PC-9 (cell line): ENCODE measurements at regions not wholly inside any gene's neighbourhood (a gene's known extent, or its start where the extent isn't known, plus 50 kb on each side); places are given as distances from the start of the nearest gene placed in this dataset.
A peak's percentile ranks its signal among the peaks of the same experiment; 100 is the strongest.

Experiments used
- BruUV-seq: library from RNA; stranded (reverse); fragments of 400-500 nt; replicated peaks from 2 replicates; lab custom pipeline; 2021; lab: Mats Ljungman, UMichigan
- CTCF ChIA-PET: fragments of 300-600 bp; sonication (Branson Sonifier 250); formaldehyde crosslinking; loops from one replicate; lab custom pipeline; 2022; ENCODE audit warnings: antibody characterized with exemption; lab: Charles Lee
- POLR2A ChIA-PET: fragments of 300-600 bp; sonication (Branson Sonifier 250); formaldehyde crosslinking; loops from one replicate; lab custom pipeline; 2022; ENCODE audit warnings: antibody characterized with exemption; ENCODE audit not compliant: unreplicated experiment; lab: Charles Lee
- DNase-seq, 2 experiments: peaks; one replicate each; pipeline versions ENCODE4 v3.0.0 to v3.0.0-alpha.2; 2015 to 2022; ENCODE audit warnings: mixed read lengths in 1 of 2
- H2AFZ ChIP-seq: fragments of 200-600 bp; sonication (generic); 2 replicates; pipeline ENCODE4 v1.8.1; 2017; ENCODE audit warnings: antibody characterized with exemption
- H3F3A ChIP-seq: fragments of 200-600 bp; sonication (generic); 2 replicates; pipeline ENCODE4 v1.8.1; 2017; ENCODE audit warnings: antibody characterized with exemption, mild to moderate bottlenecking, low read depth; ENCODE audit not compliant: insufficient read depth
- H3K27ac ChIP-seq: fragments of 200-600 bp; sonication (generic); 2 replicates; pipeline ENCODE4 v1.6.1; 2016; ENCODE audit warnings: mixed run types
- H3K27me3 ChIP-seq: fragments of 200-600 bp; sonication (generic); 2 replicates; pipeline ENCODE4 v1.6.1; 2016; ENCODE audit warnings: low read depth, mixed run types; ENCODE audit not compliant: insufficient read depth
- H3K36me3 ChIP-seq: fragments of 200-600 bp; sonication (generic); 2 replicates; pipeline ENCODE4 v1.6.1; 2016; ENCODE audit warnings: low read depth, mixed run types
- H3K4me1 ChIP-seq: fragments of 200-600 bp; sonication (generic); replicated peaks from 2 replicates; pipeline ENCODE4 v1.6.1; 2016; ENCODE audit warnings: mixed run types; ENCODE audit not compliant: insufficient read depth
- H3K4me2 ChIP-seq: fragments of 200-600 bp; sonication (generic); 2 replicates; pipeline ENCODE4 v1.6.1; 2017; ENCODE audit warnings: mixed run types
- H3K4me3 ChIP-seq: fragments of 200-600 bp; sonication (generic); 2 replicates; pipeline ENCODE4 v1.6.1; 2016; ENCODE audit warnings: mixed run types
- H3K79me2 ChIP-seq: fragments of 200-600 bp; sonication (generic); 2 replicates; pipeline ENCODE4 v1.6.1; 2017; ENCODE audit warnings: low read depth, mixed run types
- H3K9me2 ChIP-seq: fragments of 200-600 bp; sonication (generic); 2 replicates; pipeline ENCODE4 v1.8.1; 2017; ENCODE audit warnings: mild to moderate bottlenecking; ENCODE audit not compliant: insufficient read depth
- H3K9me3 ChIP-seq: fragments of 200-600 bp; sonication (generic); 2 replicates; pipeline ENCODE4 v1.8.1; 2016; ENCODE audit warnings: low read depth; ENCODE audit not compliant: insufficient read depth
- H4K20me1 ChIP-seq: fragments of 200-600 bp; sonication (generic); 2 replicates; pipeline ENCODE4 v1.8.1; 2017; ENCODE audit not compliant: insufficient read depth
- EZH2 ChIP-seq: fragments of 200-600 bp; sonication (generic); IDR thresholded peaks from 2 replicates; pipeline ENCODE4 v1.8.0; 2017; ENCODE audit warnings: antibody characterized with exemption, low read depth
- intact Hi-C: fragments of 100-400 bp; cut with micrococcal nuclease; formaldehyde crosslinking; loops from one replicate; pipeline ENCODE4 v1.10.0; 2022; ENCODE audit not compliant: unreplicated experiment
- TF ChIP-seq, protein P1 (sequence below): fragments of 200-600 bp; sonication (generic); conservative IDR thresholded peaks from 2 replicates; pipeline ENCODE4 v1.6.1; 2017; ENCODE audit warnings: mixed run types, antibody characterized with exemption, mild to moderate bottlenecking, moderate library complexity

- Histone ChIP-seq H3F3A (no peaks in the 10 kb centered on the region), H3K27me3 (no peaks in the 10 kb centered on the region), H3K4me3 (no peak overlapping the region), H3K36me3 (no peaks in the 10 kb centered on the region), H3K9me3 (no peaks in the 10 kb centered on the region), H3K4me1 (no peaks in the 10 kb centered on the region), H3K4me2 (no peak overlapping the region), H2AFZ (no peak overlapping the region), H3K27ac (no peak overlapping the region), H4K20me1 (no peaks in the 10 kb centered on the region), H3K9me2 (no peaks in the 10 kb centered on the region), H3K79me2 (no peaks in the 10 kb centered on the region)
- intact Hi-C loops, result no loop called here
- BruUV-seq, result no TSS peak
- no peak for DNase-seq
- CTCF ChIA-PET, result no interaction called here
- POLR2A ChIA-PET, result no interaction called here
- TF ChIP-seq, protein P1, sequence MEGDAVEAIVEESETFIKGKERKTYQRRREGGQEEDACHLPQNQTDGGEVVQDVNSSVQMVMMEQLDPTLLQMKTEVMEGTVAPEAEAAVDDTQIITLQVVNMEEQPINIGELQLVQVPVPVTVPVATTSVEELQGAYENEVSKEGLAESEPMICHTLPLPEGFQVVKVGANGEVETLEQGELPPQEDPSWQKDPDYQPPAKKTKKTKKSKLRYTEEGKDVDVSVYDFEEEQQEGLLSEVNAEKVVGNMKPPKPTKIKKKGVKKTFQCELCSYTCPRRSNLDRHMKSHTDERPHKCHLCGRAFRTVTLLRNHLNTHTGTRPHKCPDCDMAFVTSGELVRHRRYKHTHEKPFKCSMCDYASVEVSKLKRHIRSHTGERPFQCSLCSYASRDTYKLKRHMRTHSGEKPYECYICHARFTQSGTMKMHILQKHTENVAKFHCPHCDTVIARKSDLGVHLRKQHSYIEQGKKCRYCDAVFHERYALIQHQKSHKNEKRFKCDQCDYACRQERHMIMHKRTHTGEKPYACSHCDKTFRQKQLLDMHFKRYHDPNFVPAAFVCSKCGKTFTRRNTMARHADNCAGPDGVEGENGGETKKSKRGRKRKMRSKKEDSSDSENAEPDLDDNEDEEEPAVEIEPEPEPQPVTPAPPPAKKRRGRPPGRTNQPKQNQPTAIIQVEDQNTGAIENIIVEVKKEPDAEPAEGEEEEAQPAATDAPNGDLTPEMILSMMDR, result no peak
- TF ChIP-seq EZH2, result no peak
These were observed 372.9 kb upstream of the AUTS2 start for GRCh38 chr7:69225259-69225943.

DNA sequence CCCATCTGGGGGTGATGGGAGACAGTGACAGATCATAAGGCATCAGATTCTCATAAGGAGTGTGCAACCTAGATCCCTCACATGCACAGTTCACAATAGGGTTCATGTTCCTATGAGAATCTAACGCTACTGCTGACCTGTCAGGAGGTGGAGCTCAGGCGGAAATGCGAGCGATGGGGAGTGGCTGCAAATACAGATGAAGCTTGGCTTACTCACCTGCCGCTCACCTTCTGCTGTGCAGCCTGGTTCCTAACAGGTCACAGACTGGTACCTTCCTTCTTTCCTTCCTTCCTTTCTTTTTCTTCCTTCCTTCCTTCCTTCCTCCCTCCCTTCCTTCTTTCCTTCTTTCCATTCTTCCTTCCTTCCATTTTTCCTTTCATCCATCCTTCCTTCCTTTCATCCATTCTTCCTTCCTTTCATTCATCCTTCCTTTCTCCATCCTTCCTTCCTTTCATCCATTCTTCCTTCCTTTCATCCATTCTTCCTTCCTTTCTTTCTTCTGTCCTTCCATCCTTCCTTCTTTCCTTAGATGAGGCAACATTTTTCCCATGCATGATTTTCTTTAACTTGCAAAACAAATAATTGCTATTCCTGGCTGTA is 370.0 kb upstream of the AUTS2 start:
- H2AFZ ChIP-seq, result no peak overlapping the region
- intact Hi-C loops, result no loop called here
- H3K9me2 ChIP-seq, result no peaks in the 10 kb centered on the region
- DNase-seq, result no peak
- no peaks in the 10 kb centered on the region for H3K27me3 ChIP-seq
- no peak for TF ChIP-seq EZH2
- TF ChIP-seq, protein P1, result no peak
- CTCF ChIA-PET, result no interaction called here
- H3K36me3 ChIP-seq, result no peaks in the 10 kb centered on the region
- H3F3A ChIP-seq, result no peaks in the 10 kb centered on the region
- no peak overlapping the region for H3K4me2 ChIP-seq
- H4K20me1 ChIP-seq, result no peaks in the 10 kb centered on the region
- H3K4me3 ChIP-seq, result no peak overlapping the region
- no peaks in the 10 kb centered on the region for H3K79me2 ChIP-seq
- no TSS peak for BruUV-seq
- H3K27ac ChIP-seq, result no peak overlapping the region
- no peaks in the 10 kb centered on the region for H3K4me1 ChIP-seq
- no peaks in the 10 kb centered on the region for H3K9me3 ChIP-seq
- POLR2A ChIA-PET, result no interaction called here

DNA sequence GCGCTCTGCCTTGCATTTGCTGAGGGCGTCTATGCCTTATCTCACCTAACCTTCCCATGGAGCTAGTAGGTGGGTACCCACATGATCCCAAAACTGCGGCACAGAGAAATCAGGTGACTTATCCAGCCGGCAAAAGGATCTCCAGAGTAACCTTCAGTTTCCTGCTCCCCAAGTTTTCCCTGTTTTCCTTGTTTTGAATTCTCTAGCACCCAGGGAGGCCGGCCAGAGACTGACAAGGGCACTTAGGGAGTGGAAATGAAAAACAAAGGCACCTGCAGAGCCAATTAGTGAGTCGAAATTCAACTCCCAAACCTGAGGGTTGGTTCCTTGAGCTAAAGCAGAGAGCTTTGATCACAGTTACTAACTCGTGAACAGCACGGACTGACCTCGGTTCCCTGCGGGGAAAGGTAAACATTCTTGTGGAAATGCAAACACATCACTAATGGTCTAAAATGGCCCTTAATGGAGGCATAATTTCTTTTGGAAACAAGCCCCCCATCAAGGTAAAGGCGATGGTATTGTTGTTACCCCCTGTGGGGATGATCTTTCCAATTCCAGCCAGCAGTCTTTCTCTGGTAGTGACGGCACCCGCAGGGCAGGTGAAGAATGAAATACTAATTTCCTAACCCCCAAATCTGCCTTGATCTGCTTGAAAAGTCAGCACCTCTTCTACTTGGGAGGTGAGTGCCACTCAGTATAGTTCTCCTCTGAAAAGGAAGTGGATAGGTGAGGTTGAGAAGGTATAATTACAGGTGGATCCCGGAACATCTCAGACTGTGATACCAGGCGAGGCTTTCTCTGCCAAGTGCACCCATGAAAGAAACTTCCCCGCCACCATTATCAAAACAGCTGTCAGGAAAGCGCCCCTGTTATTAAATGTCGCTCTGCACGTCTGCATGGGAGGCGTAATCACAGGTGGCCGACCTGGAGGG is 365.6 kb upstream of the AUTS2 start:
- Histone ChIP-seq H2AFZ (no peak overlapping the region), H3K79me2 (no peaks in the 10 kb centered on the region), H3K27me3 (no peaks in the 10 kb centered on the region), H4K20me1 (no peaks in the 10 kb centered on the region), H3K36me3 (no peaks in the 10 kb centered on the region), H3K4me3 (no peak overlapping the region), H3K9me3 (no peaks in the 10 kb centered on the region), H3K4me2 (peak overlapping the region; percentile 20), H3K27ac (no peak overlapping the region), H3F3A (no peaks in the 10 kb centered on the region), H3K9me2 (no peaks in the 10 kb centered on the region), H3K4me1 (no peaks in the 10 kb centered on the region)
- DNase-seq, result no peak
- intact Hi-C loops, result no loop called here
- ChIA-PET CTCF (no interaction called here), POLR2A (interaction anchor here (0.7 kb wide), 1 partner anchor 328 kb away, joined by 10 read pairs; no protein-coding TSS in a partner anchor)
- TF ChIP-seq, protein P1, result no peak
- no peak for TF ChIP-seq EZH2
- no TSS peak for BruUV-seq
